ENCODE measurements at regions not wholly inside any gene's neighbourhood (a gene's known extent, or its start where the extent isn't known, plus 50 kb on each side); places are given as distances from the start of the nearest gene placed in this dataset.

DNA sequence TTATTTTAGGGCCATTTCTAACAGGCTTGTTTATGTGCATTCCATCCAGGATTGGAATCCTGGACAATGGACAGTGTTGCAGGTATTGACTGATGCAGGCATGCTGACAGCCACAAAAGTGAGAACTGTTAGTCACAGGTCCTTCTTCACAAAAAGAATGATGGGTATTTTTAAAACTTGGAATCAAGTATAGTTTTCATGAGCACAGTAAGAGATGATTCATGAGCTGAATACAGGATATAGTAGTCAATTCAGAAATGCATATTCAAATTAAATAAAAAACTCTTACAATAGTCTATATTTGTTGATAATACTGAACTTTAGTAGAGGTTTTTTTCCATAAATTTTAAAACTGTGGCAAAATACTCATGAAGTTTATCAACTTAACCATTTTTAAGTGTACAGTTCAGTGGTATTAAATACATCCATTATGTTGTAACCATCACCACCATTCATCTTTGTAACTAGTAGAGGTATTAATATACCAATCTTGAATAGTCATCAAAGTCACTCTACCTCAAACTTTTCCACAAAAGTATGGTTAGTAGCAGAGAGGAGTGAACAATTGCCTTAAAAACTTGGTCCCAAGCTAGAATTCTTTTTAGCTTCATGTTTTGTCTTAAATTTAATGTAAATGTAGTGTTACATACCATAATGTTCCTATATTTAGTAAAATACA, 79.5 kb downstream of the KCNRG start (continued):
- TF ChIP-seq ZNF777 (tag by site-specific recombination; IDR thresholded peaks at IDR 0.05; ENCODE audit: borderline replicate concordance): no peak
- TF ChIP-seq FEZF1 (tag by site-specific recombination; IDR thresholded peaks at IDR 0.05): no peak
- no peak for TF ChIP-seq MYNN (tag by site-specific recombination; IDR thresholded peaks at IDR 0.05; ENCODE audit: borderline replicate concordance)
- no peak for TF ChIP-seq ZNF354C (tag by site-specific recombination; IDR thresholded peaks at IDR 0.05; ENCODE audit: borderline replicate concordance, low read depth)
- TF ChIP-seq ZEB2 (tag by site-specific recombination; IDR thresholded peaks at IDR 0.05): no peak
- no peak for TF ChIP-seq MEIS1 (CRISPR knock-in tag; IDR thresholded peaks at IDR 0.05; ENCODE audit: borderline replicate concordance)
- no peak for TF ChIP-seq ZNF157 (tag by site-specific recombination; IDR thresholded peaks at IDR 0.05)
- no peak for TF ChIP-seq SETDB1 (IDR thresholded peaks at IDR 0.05; ENCODE audit: insufficient read length, low read length)
- TF ChIP-seq KLF10 (tag by site-specific recombination; IDR thresholded peaks at IDR 0.05): no peak
- no peak for TF ChIP-seq ZNF324 (tag by site-specific recombination; IDR thresholded peaks at IDR 0.05)
- TF ChIP-seq, protein P1, sequence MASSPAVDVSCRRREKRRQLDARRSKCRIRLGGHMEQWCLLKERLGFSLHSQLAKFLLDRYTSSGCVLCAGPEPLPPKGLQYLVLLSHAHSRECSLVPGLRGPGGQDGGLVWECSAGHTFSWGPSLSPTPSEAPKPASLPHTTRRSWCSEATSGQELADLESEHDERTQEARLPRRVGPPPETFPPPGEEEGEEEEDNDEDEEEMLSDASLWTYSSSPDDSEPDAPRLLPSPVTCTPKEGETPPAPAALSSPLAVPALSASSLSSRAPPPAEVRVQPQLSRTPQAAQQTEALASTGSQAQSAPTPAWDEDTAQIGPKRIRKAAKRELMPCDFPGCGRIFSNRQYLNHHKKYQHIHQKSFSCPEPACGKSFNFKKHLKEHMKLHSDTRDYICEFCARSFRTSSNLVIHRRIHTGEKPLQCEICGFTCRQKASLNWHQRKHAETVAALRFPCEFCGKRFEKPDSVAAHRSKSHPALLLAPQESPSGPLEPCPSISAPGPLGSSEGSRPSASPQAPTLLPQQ (tag by site-specific recombination; IDR thresholded peaks at IDR 0.05): no peak

DNA sequence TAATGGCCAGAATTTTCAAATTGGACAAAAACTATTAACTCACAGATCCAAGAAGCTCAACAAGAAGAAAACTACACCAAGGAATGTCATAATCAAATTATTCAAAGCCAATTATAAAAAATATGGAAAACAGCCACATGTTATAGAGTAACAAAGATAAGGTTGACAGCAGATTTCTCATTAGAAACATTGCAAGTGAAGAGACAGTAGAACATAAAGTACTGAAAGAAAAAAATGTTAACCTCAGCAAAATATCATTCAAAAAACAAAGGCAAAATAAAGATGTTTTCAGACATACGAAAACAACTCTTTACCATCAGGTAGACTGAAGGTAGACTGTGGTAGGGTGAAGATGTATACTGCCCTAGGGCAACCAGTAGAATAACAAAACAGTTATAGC, 83.4 kb downstream of the KCNRG start:
- no peaks in the 10 kb centered on the region for H3K9me3 ChIP-seq (ENCODE audit: control insufficient read depth, insufficient read depth, low read depth, low read length)
- TF ChIP-seq, protein P2, sequence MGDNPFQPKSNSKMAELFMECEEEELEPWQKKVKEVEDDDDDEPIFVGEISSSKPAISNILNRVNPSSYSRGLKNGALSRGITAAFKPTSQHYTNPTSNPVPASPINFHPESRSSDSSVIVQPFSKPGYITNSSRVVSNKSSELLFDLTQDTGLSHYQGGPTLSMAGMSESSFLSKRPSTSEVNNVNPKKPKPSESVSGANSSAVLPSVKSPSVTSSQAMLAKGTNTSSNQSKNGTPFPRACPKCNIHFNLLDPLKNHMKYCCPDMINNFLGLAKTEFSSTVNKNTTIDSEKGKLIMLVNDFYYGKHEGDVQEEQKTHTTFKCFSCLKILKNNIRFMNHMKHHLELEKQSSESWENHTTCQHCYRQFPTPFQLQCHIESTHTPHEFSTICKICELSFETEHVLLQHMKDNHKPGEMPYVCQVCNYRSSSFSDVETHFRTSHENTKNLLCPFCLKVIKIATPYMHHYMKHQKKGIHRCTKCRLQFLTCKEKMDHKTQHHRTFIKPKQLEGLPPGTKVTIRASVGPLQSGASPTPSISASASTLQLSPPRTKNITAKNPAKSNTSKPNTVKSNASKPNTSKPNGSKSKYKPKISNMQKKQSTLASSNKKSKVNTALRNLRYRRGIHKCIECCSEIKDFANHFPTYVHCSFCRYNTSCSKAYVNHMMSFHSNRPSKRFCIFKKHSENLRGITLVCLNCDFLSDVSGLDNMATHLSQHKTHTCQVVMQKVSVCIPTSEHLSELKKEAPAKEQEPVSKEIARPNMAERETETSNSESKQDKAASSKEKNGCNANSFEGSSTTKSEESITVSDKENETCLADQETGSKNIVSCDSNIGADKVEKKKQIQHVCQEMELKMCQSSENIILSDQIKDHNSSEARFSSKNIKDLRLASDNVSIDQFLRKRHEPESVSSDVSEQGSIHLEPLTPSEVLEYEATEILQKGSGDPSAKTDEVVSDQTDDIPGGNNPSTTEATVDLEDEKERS (tag by site-specific recombination; IDR thresholded peaks at IDR 0.05): peak; percentile 57; the same call in 1 of the 2 replicates
- TF ChIP-seq ZNF610 (tag by site-specific recombination; IDR thresholded peaks at IDR 0.05; ENCODE audit: borderline replicate concordance) (0 out of 2 replicates have a peak, but pooled peaks have one; percentile 25), ZNF324 (tag by site-specific recombination; IDR thresholded peaks at IDR 0.05) (no peak), SETDB1 (IDR thresholded peaks at IDR 0.05; ENCODE audit: insufficient read length, low read length) (peak; percentile 76), ZNF701 (tag by site-specific recombination; IDR thresholded peaks at IDR 0.05) (no peak), BCL11A (tag by site-specific recombination; IDR thresholded peaks at IDR 0.05; ENCODE audit: low read depth) (no peak), ZNF677 (tag by site-specific recombination; IDR thresholded peaks at IDR 0.05) (no peak)
- H3K4me3 ChIP-seq (ENCODE audit: low read depth, low read length): no peak overlapping the region
- H3K27ac ChIP-seq (ENCODE audit: extremely low read depth, low read depth, low read length): no peak overlapping the region
- peaks cover 0 to 6% of the 10 kb centered on the region in 2 experiments for H3K36me3 ChIP-seq (ENCODE audit: control insufficient read depth in 2 of 2, insufficient read depth in 1 of 2, low read length in 2 of 2)
- H3K4me1 ChIP-seq (ENCODE audit: control insufficient read depth, insufficient read depth, low read length): no peaks in the 10 kb centered on the region
- ChIA-PET CTCF (interaction anchor here (0.7 to 1.1 kb wide), 4 partner anchors 14 to 711 kb away, joined by 3 to 7 read pairs (median 4); no protein-coding TSS in a partner anchor), POLR2A (no interaction called here)

DNA sequence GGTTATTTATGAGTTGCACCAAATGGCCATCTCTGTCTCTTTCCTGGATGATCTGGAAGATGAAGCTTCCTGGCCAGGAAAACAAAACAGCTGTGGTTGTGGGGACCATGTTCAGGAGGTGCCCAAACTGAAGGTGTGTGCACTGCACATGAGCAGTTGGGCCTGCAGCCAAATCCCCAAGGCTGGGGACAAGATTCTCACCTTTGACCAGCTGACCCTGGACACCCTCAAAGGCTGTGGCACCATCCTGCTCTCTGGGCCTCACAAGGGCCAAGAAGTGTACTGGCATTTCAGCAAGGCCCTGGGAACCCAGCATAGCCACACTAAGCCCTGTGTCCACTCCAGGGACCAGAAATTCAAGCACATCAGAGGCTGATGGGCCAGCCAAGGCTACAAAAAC, 84.2 kb downstream of the KCNRG start:
- H3K36me3 ChIP-seq (ENCODE audit: control insufficient read depth in 2 of 2, insufficient read depth in 1 of 2, low read length in 2 of 2): peaks cover 0 to 6% of the 10 kb centered on the region in 2 experiments
- ChIA-PET POLR2A (no interaction called here), CTCF (no interaction called here)

More for the DNA sequence above, 84.2 kb downstream of the KCNRG start:
- TF ChIP-seq ZNF292 (tag by site-specific recombination; IDR thresholded peaks at IDR 0.05; ENCODE audit: borderline replicate concordance, low read depth) (no peak), KLF9 (tag by site-specific recombination; IDR thresholded peaks at IDR 0.05; ENCODE audit: low read depth) (no peak), ZNF626 (tag by site-specific recombination; IDR thresholded peaks at IDR 0.05) (no peak), YY1 (tag by site-specific recombination; IDR thresholded peaks at IDR 0.05) (no peak), ZNF529 (tag by site-specific recombination; IDR thresholded peaks at IDR 0.05; ENCODE audit: insufficient replicate concordance) (no peak)
- TF ChIP-seq, protein P3, sequence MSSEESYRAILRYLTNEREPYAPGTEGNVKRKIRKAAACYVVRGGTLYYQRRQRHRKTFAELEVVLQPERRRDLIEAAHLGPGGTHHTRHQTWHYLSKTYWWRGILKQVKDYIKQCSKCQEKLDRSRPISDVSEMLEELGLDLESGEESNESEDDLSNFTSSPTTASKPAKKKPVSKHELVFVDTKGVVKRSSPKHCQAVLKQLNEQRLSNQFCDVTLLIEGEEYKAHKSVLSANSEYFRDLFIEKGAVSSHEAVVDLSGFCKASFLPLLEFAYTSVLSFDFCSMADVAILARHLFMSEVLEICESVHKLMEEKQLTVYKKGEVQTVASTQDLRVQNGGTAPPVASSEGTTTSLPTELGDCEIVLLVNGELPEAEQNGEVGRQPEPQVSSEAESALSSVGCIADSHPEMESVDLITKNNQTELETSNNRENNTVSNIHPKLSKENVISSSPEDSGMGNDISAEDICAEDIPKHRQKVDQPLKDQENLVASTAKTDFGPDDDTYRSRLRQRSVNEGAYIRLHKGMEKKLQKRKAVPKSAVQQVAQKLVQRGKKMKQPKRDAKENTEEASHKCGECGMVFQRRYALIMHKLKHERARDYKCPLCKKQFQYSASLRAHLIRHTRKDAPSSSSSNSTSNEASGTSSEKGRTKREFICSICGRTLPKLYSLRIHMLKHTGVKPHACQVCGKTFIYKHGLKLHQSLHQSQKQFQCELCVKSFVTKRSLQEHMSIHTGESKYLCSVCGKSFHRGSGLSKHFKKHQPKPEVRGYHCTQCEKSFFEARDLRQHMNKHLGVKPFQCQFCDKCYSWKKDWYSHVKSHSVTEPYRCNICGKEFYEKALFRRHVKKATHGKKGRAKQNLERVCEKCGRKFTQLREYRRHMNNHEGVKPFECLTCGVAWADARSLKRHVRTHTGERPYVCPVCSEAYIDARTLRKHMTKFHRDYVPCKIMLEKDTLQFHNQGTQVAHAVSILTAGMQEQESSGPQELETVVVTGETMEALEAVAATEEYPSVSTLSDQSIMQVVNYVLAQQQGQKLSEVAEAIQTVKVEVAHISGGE (tag by site-specific recombination; conservative IDR thresholded peaks at IDR 0.05; ENCODE audit: low read depth): no peak
- TF ChIP-seq, protein P1 (tag by site-specific recombination; IDR thresholded peaks at IDR 0.05): no peak
- Histone ChIP-seq H3K4me3 (ENCODE audit: low read depth, low read length) (no peak overlapping the region), H3K4me1 (ENCODE audit: control insufficient read depth, insufficient read depth, low read length) (no peaks in the 10 kb centered on the region), H3K27ac (ENCODE audit: extremely low read depth, low read depth, low read length) (no peak overlapping the region), H3K9me3 (ENCODE audit: control insufficient read depth, insufficient read depth, low read depth, low read length) (no peaks in the 10 kb centered on the region)

Data from HEK293 (cell line).